HS-27A (cell line): ENCODE measurements at regions not wholly inside any gene's neighbourhood (a gene's known extent, or its start where the extent isn't known, plus 50 kb on each side); places are given as distances from the start of the nearest gene placed in this dataset.
"Not testable (repeated sequence)": the region's sequence is repeated elsewhere in the genome, so short reads cannot be mapped to it uniquely, and the experiment has no call there.

Source experiments
- DNase-seq: peaks from one replicate; pipeline ENCODE4 v3.0.0-alpha.2; 2012; ENCODE audit warnings: low read depth, missing footprints

DNA sequence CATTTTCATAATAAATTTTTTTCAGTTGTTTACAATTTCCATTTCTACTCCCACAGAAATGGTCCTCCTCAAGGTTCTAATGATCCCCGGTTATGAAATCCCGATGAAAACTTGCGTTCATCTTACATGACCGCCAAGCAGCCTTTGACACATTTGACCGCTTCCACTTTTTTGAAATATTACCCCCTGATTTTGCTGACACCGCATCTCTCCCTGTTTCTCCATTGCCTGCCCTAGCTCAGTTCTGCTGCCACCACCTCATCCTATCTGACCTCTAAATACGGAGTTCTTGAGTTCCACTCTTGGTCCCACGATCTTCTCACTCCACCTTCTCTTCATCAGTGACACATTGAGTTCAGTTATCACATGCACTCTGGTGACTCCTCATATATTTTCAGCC is 74.1 kb downstream of the SLC35B3 start:
- no peak for DNase-seq

DNA sequence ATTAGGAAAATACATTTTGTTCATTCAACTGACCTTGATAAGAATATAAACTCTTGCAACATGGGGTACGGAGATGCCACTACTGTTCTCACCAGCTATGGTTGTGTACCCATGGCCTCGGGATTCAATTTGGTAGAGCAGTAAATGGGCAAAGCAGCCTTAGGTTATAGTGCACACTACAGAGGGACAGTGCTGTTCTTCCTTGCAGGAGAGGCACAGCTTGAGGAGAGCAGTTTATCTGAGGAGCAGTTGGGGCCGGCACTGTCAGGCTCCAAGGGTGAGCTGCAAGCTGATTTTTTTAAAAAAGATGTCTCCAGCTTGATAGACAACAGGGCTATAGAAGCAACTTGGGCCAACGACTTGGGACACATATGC is 82.4 kb downstream of the SLC35B3 start:
- no peak for DNase-seq

DNA sequence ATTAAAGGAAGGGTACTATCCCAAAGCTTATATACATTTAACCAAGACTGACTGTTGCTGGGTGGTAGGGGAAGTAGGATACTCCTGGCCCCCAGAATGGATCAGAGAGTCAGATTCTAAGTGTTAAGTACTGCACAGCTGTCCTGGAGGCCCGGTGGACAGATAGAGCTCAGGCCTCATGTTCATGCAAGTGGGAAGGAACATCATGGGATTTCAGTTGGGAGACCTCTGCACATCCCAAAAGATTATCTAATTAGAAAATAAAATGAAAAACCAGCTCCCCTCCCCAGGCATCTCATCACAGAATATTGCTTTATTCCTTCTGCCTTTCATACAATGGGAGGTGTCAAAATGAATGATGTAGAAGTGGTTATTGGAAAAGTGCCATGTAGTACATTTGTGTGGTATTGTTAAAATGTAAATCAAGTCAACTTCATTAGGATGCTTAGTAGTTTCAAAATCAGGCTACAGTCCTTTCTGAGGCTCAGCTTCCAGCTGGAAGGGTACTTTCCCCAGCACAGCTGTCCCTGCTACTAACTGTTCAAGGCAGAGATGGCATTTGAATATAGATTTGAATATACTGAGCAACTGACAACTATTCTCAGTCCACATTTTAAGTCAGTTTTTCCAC is 82.9 kb downstream of the SLC35B3 start:
- DNase-seq: no peak

DNA sequence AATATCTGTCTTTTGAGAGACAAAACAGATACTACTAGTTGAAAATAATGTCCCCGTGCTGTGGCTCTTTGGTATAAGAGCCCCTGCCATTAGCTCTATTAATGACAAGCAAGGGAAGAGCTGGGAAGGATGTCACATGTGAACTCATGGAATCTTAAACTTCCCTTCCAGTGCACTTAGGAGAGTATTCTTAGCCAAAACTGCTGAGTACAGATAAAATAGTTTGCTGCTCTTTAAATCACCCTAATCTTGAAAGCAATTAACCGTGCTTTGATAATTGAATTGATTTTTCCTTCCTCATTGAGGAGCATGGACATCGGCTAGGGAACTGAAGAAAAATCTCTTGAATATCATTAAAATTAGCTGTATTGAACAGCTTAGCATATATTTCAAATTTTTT is 91.7 kb downstream of the SLC35B3 start:
- DNase-seq: no peak

DNA sequence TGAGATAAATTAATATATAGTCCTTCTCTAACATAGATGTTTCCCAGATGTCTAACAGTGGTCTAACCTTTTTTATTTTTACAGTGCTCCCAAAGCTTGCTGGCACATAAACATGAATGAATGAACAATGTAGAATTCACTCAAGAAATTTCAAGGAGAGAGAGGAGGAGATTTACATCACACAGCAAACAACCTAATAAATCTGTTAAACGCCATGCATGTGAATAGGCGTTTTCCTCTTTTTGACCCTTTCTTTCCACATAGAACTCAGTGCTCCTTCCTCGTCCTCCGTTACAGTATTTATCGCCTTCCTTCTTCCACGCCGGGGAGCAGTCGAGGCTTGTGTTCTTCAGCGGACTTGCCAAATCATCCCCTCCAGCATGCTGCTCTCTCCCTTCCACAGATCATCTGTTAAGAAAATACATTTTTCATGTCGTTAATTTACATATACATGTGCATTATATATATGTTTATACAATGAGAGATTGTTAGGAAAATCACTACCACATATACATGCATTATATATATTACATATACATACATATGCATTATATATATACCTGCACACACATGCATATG is 93.0 kb downstream of the SLC35B3 start:
- DNase-seq: no peak

DNA sequence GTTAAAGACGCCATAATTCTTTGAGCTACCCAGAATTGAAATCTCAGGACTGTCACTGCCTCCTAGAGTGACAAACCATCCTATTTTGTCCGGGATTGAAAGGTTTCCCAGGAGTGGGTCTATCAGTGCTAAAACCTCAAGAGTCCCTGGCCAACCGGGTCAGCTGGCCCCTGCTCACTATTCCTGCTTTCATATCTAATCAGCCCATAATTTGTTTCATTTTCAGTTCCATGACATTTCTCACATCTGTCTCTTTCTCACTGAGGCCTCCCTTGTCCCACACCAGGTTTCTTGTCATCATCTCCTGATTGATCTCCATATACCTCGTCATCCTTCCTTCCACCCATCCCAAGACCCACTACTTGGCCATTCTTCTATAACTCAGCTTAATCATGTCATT is 98.2 kb downstream of the SLC35B3 start:
- DNase-seq: no peak

DNA sequence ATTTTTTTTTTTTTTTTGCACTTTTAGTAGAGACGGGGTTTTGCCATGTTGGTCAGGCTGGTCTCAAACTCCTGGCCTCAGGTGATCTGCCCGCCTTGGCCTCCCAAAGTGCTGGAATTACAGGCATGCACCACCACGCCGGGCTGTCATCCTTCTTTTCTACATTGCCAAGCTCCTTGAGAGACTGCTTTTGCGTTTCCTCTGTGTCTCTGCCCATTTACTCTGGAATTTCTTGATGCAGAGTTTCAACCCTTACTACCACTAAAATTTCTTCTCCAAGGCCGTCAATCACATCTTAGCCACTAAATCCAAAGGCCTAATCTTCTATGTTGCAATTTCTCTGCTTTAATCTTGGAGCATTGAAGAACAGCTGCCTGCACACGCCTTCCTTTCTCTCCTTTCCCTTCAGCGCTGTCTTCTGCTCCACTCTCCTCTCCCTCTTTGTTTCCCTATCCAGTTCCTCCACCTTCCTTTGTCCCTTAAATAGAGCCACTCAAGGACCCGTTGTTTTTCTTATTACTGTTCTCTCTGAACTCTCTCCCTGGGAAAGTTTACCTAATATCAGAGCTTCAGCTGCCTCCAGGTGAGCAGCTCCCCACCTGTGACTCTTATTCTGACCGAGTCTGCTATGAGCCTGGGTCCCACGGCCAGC is 98.8 kb downstream of the SLC35B3 start:
- DNase-seq: no peak

DNA sequence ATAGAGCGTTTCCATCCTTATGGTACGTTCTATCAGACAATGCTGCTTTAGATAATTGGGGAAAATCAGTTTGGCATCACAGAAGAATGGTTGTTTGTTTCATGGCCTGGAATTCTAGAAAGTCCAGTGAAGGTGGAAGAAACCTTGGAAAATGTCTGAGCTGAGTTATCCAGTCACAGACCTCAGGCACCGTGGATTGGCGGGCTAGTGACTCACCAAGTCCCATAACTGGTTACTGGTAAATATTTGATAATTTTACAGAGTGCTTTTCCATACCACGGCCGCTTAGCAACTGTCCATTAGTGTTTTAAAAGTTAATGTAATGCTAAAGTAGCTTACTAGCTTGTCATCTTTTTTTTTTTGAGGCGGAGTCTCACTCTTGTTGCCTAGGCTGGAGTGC is 99.4 kb downstream of the SLC35B3 start:
- DNase-seq: no peak

DNA sequence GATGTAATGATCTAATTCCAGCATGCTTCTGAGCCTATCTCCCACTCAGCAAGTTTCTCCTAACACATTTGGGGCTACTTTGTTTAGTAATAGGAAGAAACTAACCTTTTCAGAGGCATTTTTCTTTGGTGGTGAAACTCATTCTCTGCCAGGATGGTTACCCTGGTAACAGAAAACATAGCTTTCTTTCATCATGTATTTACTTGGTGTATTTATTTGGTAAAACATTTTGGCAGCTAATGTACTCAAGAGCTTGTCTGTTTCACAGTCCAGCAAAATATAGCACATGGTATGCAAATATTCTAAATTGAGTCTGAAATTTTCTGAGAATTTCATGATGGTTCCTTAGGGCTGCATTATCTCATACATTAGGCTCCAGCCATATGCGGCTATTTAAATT is 100.0 kb downstream of the SLC35B3 start:
- DNase-seq: no peak

DNA sequence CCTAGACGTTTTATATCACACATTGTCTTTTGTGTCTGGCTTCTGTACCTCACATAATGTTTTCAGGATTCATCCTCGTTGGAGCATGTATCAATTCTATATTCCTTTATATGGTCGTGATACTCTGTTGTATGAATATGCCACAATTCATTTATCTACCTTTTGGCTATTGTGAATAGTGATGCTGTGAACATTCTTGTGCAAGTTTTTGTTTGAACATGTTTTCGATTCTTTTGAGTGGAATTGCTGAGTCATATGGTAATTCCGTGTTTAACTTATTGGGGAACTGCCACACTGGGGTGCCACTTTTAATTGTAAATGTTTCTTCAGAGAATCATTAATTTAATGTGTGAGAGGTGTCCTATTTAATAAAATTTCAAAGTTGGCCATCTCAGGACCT is 101.2 kb downstream of the SLC35B3 start:
- DNase-seq: no peak

DNA sequence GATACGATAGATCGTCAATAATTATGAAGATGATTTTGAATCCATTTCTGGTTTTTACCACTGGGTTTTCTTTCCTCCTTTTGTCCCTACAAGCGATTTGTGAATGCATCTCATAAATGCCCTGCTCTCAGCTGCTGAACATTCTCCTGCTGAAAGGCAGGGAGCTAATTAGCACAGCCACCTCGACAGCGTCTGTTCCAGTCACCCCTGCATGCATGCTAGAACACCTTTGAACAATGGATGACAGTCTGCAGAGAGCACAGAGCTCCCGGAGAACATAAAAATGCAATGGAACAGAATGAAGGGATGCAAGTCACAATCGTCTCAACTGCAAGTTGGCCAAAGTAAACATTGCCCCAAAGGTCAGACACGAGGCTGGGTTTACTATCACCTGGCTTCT is 105.8 kb downstream of the SLC35B3 start:
- DNase-seq: no peak

DNA sequence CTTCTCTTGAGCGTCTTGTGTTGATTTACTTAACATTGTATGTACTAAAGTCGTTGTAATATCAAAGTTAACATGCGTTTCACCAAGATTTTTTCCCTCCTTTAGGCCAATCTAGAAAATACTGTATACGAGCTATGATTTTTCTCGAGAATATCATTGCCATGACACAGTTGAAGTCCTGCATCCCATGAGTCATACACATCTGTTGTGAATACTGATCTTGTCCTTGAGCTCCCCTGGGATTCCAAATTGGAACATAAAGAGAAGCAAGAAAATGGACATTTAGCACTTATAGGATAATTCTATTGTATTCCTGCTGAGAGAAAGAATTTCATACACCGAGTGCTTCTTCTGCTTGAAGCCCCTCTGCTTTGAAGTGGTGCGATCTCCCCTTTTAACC is 109.6 kb downstream of the SLC35B3 start:
- no peak for DNase-seq

DNA sequence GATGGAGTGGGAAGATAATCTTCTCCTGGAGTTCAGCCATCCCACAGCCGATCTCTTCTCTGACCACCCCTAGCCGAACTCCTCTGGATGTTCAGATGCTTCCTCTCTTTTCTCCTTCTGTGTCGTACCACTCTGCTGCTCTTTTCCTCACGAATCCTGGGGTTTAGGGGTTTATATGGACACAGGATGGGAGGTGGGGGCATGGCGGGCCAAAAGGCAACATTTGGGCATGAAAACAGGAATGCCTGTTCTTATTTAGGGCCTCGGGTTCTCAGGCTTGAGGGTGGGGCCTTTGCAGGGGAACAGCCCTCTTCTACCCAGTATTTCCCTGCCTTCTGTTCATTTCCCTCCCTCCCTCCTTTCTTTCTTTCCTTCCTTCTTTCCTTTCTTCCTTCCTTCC is 112.7 kb downstream of the SLC35B3 start:
- no peak for DNase-seq

DNA sequence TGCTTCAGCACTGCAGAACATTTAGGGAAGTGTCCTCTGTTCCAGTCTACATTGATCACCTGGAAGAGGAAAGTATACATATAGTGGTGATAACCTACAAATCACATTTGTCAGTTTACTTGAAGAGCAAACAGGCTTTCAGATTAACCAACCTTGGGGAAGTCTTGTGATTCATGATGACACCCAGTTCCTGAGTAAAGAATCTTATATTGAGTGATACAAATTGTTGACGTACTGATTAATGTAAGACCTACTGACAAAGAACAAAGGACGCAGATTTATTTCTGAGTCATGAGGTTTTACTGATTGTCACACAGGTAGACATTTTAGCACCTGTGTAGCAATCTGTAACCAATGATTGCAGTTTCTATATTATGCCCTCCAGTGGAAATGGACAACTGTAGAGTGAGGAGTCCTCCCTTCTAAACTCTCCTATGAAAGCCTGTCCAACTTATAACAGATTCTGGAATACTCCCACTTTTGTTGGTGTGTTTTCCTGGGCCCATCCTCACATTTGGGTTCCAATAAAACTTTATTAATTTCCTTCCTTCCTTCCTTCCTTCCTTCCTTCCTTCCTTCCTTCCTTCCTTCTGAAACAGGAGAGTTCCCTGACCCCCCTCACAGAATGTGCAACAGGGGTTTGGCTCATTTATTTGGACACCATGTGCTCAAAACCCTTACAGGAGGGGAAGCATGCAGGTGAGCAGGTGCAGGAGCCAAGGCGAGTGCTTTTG is 113.5 kb downstream of the SLC35B3 start:
- DNase-seq: no peak

DNA sequence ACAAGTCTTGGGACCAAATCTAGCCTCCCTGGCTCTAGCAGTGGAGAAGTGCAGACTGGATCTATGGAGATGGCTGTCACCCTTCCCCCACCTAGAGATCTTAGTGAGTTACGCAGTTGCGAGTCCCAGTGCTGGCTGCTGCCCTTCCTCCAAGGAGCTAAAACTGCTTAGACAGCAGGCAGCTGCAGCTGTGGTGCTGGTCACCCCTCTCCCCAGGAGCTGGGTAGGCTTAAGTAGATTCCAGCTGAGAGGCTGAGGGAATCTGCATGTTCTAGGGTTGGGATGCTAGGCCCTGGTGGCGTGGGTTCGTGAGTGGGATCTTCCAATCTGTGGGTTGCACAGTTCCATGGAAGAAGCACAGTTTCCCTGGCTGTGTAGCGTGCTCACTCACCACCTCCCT is 120.2 kb downstream of the SLC35B3 start:
- DNase-seq: no peak

DNA sequence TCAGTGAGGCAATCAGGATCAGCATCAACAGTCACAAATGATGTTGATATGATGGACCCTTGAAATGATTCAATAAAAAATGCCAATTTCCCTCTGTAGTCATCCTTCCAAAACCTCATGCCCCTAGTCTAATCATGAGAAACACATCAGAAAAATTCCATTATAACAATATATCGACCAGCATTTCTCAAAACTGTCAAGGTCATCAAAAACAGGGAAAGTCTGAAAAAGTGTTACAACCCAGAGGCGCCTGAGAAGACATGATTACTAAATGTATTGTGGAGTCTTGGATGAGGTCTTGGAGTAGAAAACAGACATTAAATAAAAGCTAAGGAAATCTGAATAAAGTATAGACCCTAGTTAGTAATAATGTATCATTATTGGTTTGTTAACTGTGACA is 133.8 kb downstream of the SLC35B3 start:
- no peak for DNase-seq

DNA sequence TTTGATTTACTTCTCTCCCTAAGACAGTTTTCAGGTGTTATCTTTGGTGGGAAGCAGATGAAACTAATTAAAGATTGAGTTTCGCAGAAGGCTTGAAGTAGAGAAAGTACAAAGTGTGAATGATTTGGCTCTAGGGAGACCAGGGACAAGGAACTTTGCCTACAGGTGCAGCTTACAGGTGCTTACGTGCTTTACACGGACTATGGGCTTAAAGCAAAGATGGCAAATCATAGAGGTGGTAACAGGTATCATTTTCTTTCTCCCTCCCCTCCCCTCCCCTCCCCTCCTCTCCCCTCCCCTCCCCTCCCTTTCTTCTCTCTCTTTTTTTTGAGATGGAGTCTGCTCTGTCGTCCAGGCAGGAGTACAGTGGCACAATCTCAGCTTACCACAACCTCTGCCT is 136.3 kb downstream of the SLC35B3 start:
- no peak for DNase-seq

DNA sequence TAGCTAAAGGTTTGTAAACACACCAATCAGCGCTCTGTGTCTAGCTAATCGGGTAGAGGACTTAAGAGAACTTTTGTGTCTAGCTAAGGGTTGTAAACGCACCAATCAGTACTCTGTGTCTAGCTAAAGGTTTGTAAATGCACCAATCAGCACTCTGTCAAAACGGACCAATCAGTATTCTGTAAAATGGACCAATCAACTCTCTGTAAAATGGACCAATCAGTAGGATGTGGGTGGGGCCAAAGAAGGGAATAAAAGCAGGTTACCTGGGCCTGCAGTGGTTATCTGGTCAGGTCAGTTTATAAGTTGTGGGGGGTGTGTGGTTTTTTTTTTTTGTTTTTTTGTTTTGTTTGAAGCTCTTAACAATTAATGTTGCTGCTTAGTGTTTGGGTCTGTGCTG is 152.4 kb downstream of the SLC35B3 start:
- DNase-seq: not testable (repeated sequence)

DNA sequence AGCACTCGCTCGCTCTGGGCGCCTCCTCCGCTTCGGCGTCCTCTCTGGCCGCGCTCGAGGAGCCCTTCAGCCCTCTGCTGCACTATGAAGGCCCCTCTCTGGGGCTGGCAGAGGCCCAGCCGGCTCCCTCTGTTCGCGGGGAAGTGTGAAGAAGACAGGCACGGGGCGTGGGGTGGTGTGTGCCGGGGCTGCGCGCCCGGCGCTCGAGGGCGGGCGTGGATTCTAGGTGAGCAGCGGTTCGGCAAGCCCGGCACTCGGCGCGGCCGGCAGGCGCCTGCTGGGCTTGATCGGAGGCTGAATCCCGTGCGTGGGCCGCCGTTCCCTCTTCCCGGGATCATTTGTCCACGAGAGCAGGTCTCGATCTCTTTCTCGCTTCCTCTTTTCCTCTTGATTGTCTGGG is 153.0 kb downstream of the SLC35B3 start:
- no peak for DNase-seq

DNA sequence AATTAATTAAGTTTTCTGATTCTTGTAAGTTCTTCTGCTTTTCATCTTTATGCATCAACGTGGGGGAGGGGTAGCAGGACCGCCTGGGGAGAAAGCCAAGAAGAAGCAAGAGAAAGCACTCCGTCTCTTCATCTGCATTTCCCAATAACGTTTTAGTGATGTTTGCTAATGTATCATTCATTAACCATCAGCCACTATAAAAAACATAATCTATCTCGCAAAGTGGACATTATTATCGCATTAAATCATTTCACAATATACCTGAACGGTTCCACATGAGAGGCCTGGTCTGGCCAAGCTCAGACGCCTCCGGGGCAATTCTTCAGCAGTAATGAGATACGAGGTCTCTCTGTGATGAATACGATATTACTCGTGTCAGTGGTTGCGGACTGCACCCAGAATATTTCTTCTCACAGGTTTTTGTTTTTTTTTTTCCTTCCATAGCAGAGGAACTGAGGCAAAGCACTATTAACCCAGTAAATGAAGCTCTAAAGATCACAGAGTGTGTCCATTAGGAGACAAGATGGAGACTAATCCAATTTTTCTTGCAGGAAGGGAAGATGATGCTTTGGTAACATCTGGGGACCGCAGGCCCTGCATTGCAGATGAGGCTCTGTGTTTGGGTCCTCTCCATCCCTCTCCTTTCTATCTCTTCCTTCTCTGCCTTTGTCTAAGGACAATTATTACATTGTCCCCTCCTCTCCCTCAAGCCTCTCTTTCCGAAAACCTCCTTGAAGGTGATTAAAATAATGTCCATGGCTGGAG is 156.1 kb downstream of the SLC35B3 start:
- no peak for DNase-seq

DNA sequence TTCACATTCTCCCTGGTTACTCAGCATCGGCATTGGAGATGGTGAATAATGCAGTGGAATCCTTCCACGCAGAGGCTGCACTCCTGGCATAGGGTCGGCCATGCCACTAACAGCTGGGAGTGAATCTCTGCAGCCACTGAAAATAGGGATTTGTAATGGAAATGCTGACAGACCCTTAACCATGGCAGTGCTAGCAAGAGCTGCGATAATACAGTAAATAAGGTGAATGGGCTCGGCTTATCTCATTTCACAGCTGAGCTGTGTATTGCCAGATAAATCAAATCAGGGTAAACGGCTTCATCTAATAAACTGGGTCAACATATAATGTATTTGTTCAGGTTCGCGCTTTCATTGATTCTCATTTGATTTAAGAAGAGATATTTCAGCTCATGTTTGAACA is 156.8 kb downstream of the SLC35B3 start:
- DNase-seq: no peak

DNA sequence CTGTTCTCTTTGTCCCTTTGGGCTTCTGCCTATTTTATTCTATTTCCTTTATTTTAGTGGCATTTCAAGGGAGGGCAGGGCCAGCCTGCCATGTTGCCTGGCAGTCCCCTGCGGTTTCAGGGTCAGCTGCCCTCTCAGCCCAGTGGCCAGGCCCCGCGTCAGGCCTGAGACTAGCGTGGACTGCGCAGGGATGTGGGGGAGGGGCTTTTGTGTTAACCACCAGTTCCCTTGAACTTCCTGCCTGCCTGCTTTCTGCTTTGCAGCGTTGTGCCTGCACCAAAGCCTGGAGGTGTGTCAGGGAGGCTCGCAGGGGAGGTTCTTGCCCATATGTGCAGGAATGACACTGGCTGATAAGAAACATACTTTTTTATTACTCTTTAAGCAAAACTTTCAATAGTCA is 157.6 kb downstream of the SLC35B3 start:
- DNase-seq: no peak

DNA sequence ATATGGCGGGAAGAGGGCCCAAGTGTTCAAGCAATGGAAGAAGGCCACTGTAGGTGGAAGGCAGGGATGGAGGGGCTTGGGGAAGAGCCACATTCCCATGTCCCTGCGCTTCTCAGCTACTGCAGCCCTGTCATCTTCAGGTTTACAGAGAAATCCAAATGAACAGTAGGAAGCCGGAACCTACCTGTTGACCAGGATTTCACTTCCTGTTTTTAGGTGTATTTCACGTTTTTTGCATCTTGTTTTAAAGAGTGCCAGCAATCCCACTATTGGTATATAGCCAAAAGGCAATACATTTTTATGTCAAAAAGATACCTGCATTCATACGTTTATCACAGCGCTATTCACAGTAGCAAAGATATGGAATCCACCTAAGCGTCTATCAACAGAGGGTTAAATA is 159.2 kb downstream of the SLC35B3 start:
- no peak for DNase-seq
